NCI-H82 treated with DMSO at 0.1 percent for 48 hours (cell line): ENCODE measurements at regions not wholly inside any gene's neighbourhood (a gene's known extent, or its start where the extent isn't known, plus 50 kb on each side); places are given as distances from the start of the nearest gene placed in this dataset.

ENCODE experiments used
- DNase-seq: peaks from one replicate; lab custom pipeline; 2025; ENCODE audit not compliant: unreplicated experiment; lab: John Stamatoyannopoulos, UW

- no peak for DNase-seq
Observed at GRCh38 chr1:13967707-13968106, 267.7 kb downstream of the PRDM2 start.

- no peak for DNase-seq
Observed at GRCh38 chr1:13968361-13968760, 268.4 kb downstream of the PRDM2 start.

- DNase-seq: no peak
Observed at GRCh38 chr1:13970631-13971247, 270.8 kb downstream of the PRDM2 start.

- DNase-seq: no peak
Observed at GRCh38 chr1:13976485-13976884, 276.5 kb downstream of the PRDM2 start.

GRCh38 chr1:13981142-13981541 lies 281.2 kb downstream of the PRDM2 start:
- DNase-seq: no peak

- no peak for DNase-seq
Observed at GRCh38 chr1:13983393-13983792, 283.4 kb downstream of the PRDM2 start.

- no peak for DNase-seq
Observed at GRCh38 chr1:13990939-13991338, 291.0 kb downstream of the PRDM2 start.

- no peak for DNase-seq
Observed at GRCh38 chr1:13992489-13993285, 292.7 kb downstream of the PRDM2 start.

- DNase-seq: no peak
Observed at GRCh38 chr1:13994386-13994785, 294.4 kb downstream of the PRDM2 start.

GRCh38 chr1:13996334-13996733 lies 296.3 kb downstream of the PRDM2 start:
- DNase-seq: no peak

GRCh38 chr1:14003552-14003951 lies 303.6 kb downstream of the PRDM2 start:
- DNase-seq: no peak

- no peak for DNase-seq
Observed at GRCh38 chr1:14009582-14009981, 309.6 kb downstream of the PRDM2 start.

GRCh38 chr1:14010476-14010875 lies 310.5 kb downstream of the PRDM2 start:
- DNase-seq: no peak

- DNase-seq: no peak
Observed at GRCh38 chr1:14011132-14011531, 311.1 kb downstream of the PRDM2 start.

GRCh38 chr1:14011888-14012287 lies 311.9 kb downstream of the PRDM2 start:
- DNase-seq: no peak

GRCh38 chr1:14014929-14015328 lies 314.9 kb downstream of the PRDM2 start:
- DNase-seq: no peak

- no peak for DNase-seq
Observed at GRCh38 chr1:14015917-14016316, 315.9 kb downstream of the PRDM2 start.

GRCh38 chr1:14017531-14017961 lies 317.6 kb downstream of the PRDM2 start:
- no peak for DNase-seq

GRCh38 chr1:14019461-14019860 lies 319.5 kb downstream of the PRDM2 start:
- no peak for DNase-seq

- no peak for DNase-seq
Observed at GRCh38 chr1:14020006-14020405, 320.0 kb downstream of the PRDM2 start.

- no peak for DNase-seq
Observed at GRCh38 chr1:14027099-14027498, 327.1 kb downstream of the PRDM2 start.

GRCh38 chr1:14031461-14031860 lies 331.5 kb downstream of the PRDM2 start:
- DNase-seq: no peak

GRCh38 chr1:14034506-14034905 lies 334.5 kb downstream of the PRDM2 start:
- no peak for DNase-seq
